Ascending aorta (tissue), 2 donors: ENCODE measurements at regions not wholly inside any gene's neighbourhood (a gene's known extent, or its start where the extent isn't known, plus 50 kb on each side); places are given as distances from the start of the nearest gene placed in this dataset.
"Not testable (repeated sequence)": the region's sequence is repeated elsewhere in the genome, so short reads cannot be mapped to it uniquely, and the experiment has no call there.

Experiments
- DNase-seq, 2 donors: peaks; one replicate each; pipeline ENCODE4 v3.0.0-alpha.2; 2019; ENCODE audit warnings: low spot score in 2 of 2
- H3K27ac ChIP-seq, 2 donors: fragments of 200-600 bp; sonication (generic); one replicate each; pipeline ENCODE4 v1.5.1; 2016 to 2017; ENCODE audit warnings: mild to moderate bottlenecking in 1 of 2
- H3K27me3 ChIP-seq: fragments of 200-600 bp; sonication (generic); one replicate; pipeline ENCODE4 v1.5.1; 2017
- H3K36me3 ChIP-seq, 2 donors: fragments of 200-600 bp; sonication (generic); one replicate each; pipeline ENCODE4 v1.5.1; 2016
- H3K4me1 ChIP-seq, 2 donors: fragments of 200-600 bp; sonication (generic); one replicate each; pipeline ENCODE4 v1.5.1; 2016 to 2017; ENCODE audit warnings: mild to moderate bottlenecking in 1 of 2
- H3K4me3 ChIP-seq, 2 donors: fragments of 200-600 bp; sonication (generic); one replicate each; pipeline ENCODE4 v1.5.1; 2016 to 2017; ENCODE audit warnings: mild to moderate bottlenecking in 1 of 2
- H3K9me3 ChIP-seq, 2 donors: fragments of 200-600 bp; sonication (generic); one replicate each; pipeline ENCODE4 v1.5.1; 2016
- CTCF ChIP-seq, 3 experiments: fragments of 200-600 bp in 2 of 3; fragments of 450-650 bp in 1 of 3; sonication (generic) in 2 of 3; IDR thresholded peaks; one replicate each; pipeline ENCODE4 v1.5.1; 2016 to 2019; ENCODE audit warnings: antibody characterized with exemption in 3 of 3, mild to moderate bottlenecking in 1 of 3, moderate library complexity in 1 of 3
- intact Hi-C: fragments of 100-400 bp; cut with DNase I; formaldehyde crosslinking; loops from one replicate; pipeline ENCODE4 v1.15.1; 2023

GRCh38 chr12:59375633-59376032 lies 220.2 kb upstream of the SLC16A7 start:
- no peak overlapping the region for H3K4me3 ChIP-seq
- intact Hi-C loops = no loop called here
- no peaks in the 10 kb centered on the region for H3K4me1 ChIP-seq
- TF ChIP-seq CTCF (IDR thresholded peaks at IDR 0.05) = no peak
- no peaks in the 10 kb centered on the region for H3K27me3 ChIP-seq
- no peaks in the 10 kb centered on the region for H3K9me3 ChIP-seq
- H3K27ac ChIP-seq = no peak overlapping the region
- no peaks in the 10 kb centered on the region for H3K36me3 ChIP-seq
- DNase-seq = no peak

GRCh38 chr12:59374783-59375182 lies 221.0 kb upstream of the SLC16A7 start:
- no peak overlapping the region for H3K27ac ChIP-seq
- no peak for TF ChIP-seq CTCF (IDR thresholded peaks at IDR 0.05)
- DNase-seq = no peak
- no peak overlapping the region for H3K4me3 ChIP-seq
- no peaks in the 10 kb centered on the region for H3K27me3 ChIP-seq
- H3K4me1 ChIP-seq = no peaks in the 10 kb centered on the region
- no peaks in the 10 kb centered on the region for H3K36me3 ChIP-seq
- no peaks in the 10 kb centered on the region for H3K9me3 ChIP-seq
- intact Hi-C loops = no loop called here

- Histone ChIP-seq H3K4me3 (no peak overlapping the region), H3K9me3 (no peaks in the 10 kb centered on the region), H3K4me1 (no peaks in the 10 kb centered on the region), H3K36me3 (no peaks in the 10 kb centered on the region), H3K27ac (no peak overlapping the region), H3K27me3 (no peaks in the 10 kb centered on the region)
- TF ChIP-seq CTCF (IDR thresholded peaks at IDR 0.05) = no peak
- DNase-seq = no peak
- intact Hi-C loops = no loop called here
These were observed 222.9 kb upstream of the SLC16A7 start for GRCh38 chr12:59372956-59373355.

- no peaks in the 10 kb centered on the region for H3K27me3 ChIP-seq
- TF ChIP-seq CTCF (IDR thresholded peaks at IDR 0.05) = no peak
- no peak overlapping the region for H3K4me3 ChIP-seq
- DNase-seq = no peak
- H3K27ac ChIP-seq = no peak overlapping the region
- H3K4me1 ChIP-seq = no peaks in the 10 kb centered on the region
- H3K9me3 ChIP-seq = no peaks in the 10 kb centered on the region
- no peaks in the 10 kb centered on the region for H3K36me3 ChIP-seq
- intact Hi-C loops = no loop called here
These were observed 224.9 kb upstream of the SLC16A7 start for GRCh38 chr12:59370933-59371332.

- Histone ChIP-seq H3K4me3 (no peak overlapping the region), H3K27ac (no peak overlapping the region), H3K36me3 (no peaks in the 10 kb centered on the region), H3K9me3 (no peaks in the 10 kb centered on the region), H3K27me3 (no peaks in the 10 kb centered on the region), H3K4me1 (no peaks in the 10 kb centered on the region)
- TF ChIP-seq CTCF (IDR thresholded peaks at IDR 0.05) = no peak
- intact Hi-C loops = no loop called here
- DNase-seq = no peak
These were observed 230.7 kb upstream of the SLC16A7 start for GRCh38 chr12:59365133-59365532.

GRCh38 chr12:59357811-59358210 lies 238.0 kb upstream of the SLC16A7 start:
- no peak for TF ChIP-seq CTCF (IDR thresholded peaks at IDR 0.05)
- Histone ChIP-seq H3K27me3 (no peaks in the 10 kb centered on the region), H3K27ac (no peak overlapping the region), H3K4me3 (no peak overlapping the region), H3K4me1 (no peaks in the 10 kb centered on the region), H3K9me3 (no peaks in the 10 kb centered on the region), H3K36me3 (no peaks in the 10 kb centered on the region)
- intact Hi-C loops = no loop called here
- no peak for DNase-seq

- intact Hi-C loops, H3K27me3 ChIP-seq, DNase-seq, H3K4me1 ChIP-seq, H3K4me3 ChIP-seq, H3K36me3 ChIP-seq, H3K27ac ChIP-seq, H3K9me3 ChIP-seq: not testable (repeated sequence)
These were observed 249.6 kb upstream of the SLC16A7 start for GRCh38 chr12:59346248-59346647.
